ENCODE measurements at regions not wholly inside any gene's neighbourhood (a gene's known extent, or its start where the extent isn't known, plus 50 kb on each side); places are given as distances from the start of the nearest gene placed in this dataset.

DNA sequence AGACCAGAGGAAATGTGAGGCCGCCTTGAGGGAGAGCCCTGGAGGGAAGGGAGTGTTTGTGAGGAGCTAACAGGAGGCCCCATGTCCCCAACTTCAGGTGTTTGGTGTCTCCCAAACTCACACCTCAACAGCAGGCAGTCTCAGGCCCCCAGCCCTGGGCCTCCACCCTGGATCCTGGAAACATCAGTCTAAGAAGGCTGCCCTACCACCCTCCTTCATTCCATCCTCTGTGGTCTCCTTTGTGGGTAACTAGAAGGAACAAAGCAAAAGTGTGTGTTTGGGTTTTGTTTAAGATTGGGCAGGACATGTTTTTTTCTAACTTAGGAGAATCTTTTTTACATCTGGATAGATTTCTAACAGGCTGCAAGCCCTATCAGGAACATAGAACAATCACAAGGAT is 404.3 kb downstream of the BCL11A start:
- no peak for TF ChIP-seq EP300 (IDR thresholded peaks at IDR 0.05; ENCODE audit: borderline replicate concordance in 1 of 2, control insufficient read depth in 1 of 2, low read depth in 2 of 2, low read length in 2 of 2)
- TF ChIP-seq, protein P1, sequence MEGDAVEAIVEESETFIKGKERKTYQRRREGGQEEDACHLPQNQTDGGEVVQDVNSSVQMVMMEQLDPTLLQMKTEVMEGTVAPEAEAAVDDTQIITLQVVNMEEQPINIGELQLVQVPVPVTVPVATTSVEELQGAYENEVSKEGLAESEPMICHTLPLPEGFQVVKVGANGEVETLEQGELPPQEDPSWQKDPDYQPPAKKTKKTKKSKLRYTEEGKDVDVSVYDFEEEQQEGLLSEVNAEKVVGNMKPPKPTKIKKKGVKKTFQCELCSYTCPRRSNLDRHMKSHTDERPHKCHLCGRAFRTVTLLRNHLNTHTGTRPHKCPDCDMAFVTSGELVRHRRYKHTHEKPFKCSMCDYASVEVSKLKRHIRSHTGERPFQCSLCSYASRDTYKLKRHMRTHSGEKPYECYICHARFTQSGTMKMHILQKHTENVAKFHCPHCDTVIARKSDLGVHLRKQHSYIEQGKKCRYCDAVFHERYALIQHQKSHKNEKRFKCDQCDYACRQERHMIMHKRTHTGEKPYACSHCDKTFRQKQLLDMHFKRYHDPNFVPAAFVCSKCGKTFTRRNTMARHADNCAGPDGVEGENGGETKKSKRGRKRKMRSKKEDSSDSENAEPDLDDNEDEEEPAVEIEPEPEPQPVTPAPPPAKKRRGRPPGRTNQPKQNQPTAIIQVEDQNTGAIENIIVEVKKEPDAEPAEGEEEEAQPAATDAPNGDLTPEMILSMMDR (IDR thresholded peaks at IDR 0.05 in 2 of 3, conservative IDR thresholded peaks at IDR 0.05 in 1 of 3; ENCODE audit: control insufficient read depth in 2 of 3, extremely low read depth in 1 of 3, insufficient read depth in 1 of 3, low read depth in 3 of 3, low read length in 3 of 3), result no peak
- TF ChIP-seq CBX5 (IDR thresholded peaks at IDR 0.05; ENCODE audit: low read depth), result no peak
- TF ChIP-seq RCOR1 (conservative IDR thresholded peaks at IDR 0.05; ENCODE audit: low read depth, low read length), result no peak
- TF ChIP-seq MYC (IDR thresholded peaks at IDR 0.05; ENCODE audit: insufficient read depth, insufficient read length, insufficient replicate concordance, low read length, severe bottlenecking), result no peak
- TF ChIP-seq SRF (IDR thresholded peaks at IDR 0.05; ENCODE audit: low read depth in 2 of 2, low read length in 2 of 2), result no peak
- TF ChIP-seq RAD21 (IDR thresholded peaks at IDR 0.05; ENCODE audit: insufficient read depth, low read depth, low read length), result no peak
- TF ChIP-seq TAF1 (IDR thresholded peaks at IDR 0.05; ENCODE audit: borderline replicate concordance, low read depth, low read length), result no peak

Measured in GM12878 (cell line).